GM13976 (cell line): ENCODE measurements at regions not wholly inside any gene's neighbourhood (a gene's known extent, or its start where the extent isn't known, plus 50 kb on each side); places are given as distances from the start of the nearest gene placed in this dataset.

ENCODE experiments used
- DNase-seq: peaks from one replicate; pipeline ENCODE4 v3.0.0; 2012; ENCODE audit warnings: low spot score
- in situ Hi-C: fragments of 300-500 bp; cut with MboI; formaldehyde crosslinking; loops from one replicate; pipeline ENCODE4 v1.12.0; 2022; ENCODE audit warnings: low sequenced_read_pairs, mixed read lengths, inconsistent platforms; ENCODE audit not compliant: unreplicated experiment
- TF ChIP-seq, protein P1 (sequence below): IDR thresholded peaks from 2 replicates; pipeline ENCODE4 v1.5.1; 2012; ENCODE audit warnings: borderline replicate concordance, mild to moderate bottlenecking; ENCODE audit not compliant: insufficient read depth; ENCODE audit errors: extremely low read depth, missing control alignments, control extremely low read depth

GRCh38 chr4:130178106-130178505 is 1082.2 kb downstream of the C4orf33 start:
- no peak for DNase-seq
- TF ChIP-seq, protein P1, sequence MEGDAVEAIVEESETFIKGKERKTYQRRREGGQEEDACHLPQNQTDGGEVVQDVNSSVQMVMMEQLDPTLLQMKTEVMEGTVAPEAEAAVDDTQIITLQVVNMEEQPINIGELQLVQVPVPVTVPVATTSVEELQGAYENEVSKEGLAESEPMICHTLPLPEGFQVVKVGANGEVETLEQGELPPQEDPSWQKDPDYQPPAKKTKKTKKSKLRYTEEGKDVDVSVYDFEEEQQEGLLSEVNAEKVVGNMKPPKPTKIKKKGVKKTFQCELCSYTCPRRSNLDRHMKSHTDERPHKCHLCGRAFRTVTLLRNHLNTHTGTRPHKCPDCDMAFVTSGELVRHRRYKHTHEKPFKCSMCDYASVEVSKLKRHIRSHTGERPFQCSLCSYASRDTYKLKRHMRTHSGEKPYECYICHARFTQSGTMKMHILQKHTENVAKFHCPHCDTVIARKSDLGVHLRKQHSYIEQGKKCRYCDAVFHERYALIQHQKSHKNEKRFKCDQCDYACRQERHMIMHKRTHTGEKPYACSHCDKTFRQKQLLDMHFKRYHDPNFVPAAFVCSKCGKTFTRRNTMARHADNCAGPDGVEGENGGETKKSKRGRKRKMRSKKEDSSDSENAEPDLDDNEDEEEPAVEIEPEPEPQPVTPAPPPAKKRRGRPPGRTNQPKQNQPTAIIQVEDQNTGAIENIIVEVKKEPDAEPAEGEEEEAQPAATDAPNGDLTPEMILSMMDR = no peak
- in situ Hi-C loops = no loop called here

- in situ Hi-C loops = no loop called here
- TF ChIP-seq, protein P1 = no peak
- no peak for DNase-seq
Measured at GRCh38 chr4:130183096-130183495, 1087.1 kb downstream of the C4orf33 start.

DNA sequence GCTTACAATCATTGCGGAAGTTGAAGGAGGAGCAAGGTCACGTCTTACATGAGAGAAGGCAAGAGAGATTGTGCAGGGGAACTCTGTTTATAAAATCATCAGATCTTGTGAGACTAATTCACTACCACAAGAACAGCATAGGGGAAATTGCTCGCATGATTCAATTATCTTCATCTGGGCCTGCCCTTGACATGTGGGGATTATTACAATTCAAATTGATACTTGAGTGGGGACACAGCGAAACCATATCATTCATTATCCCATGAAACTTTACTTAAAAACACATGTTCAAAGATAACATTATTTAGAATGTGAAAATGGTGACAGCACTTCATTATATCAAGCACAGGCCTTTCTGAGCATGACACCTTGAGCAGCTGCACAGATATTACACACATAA is 1087.8 kb downstream of the C4orf33 start:
- DNase-seq = no peak
- TF ChIP-seq, protein P1 = no peak
- in situ Hi-C loops = no loop called here

DNA sequence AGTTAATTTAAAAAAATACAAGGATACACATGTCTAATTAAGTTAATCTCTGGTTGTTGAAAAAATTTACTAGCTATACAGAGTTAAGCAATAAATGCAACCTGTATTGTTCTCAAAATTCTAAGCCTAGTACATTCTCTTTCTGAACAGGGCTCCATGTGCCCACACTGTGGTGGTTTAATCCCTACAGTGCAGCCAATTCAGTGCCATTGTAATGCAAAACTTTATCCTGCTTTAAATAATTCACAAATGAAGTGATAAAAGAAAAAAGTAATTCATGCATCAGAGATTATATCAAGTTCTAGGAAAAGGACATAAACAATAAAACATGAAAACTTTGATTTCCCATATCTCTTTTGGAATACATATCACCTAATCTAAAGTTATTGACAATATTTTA is 1089.2 kb downstream of the C4orf33 start:
- TF ChIP-seq, protein P1 = no peak
- no peak for DNase-seq
- in situ Hi-C loops = no loop called here

- DNase-seq = no peak
- TF ChIP-seq, protein P1 = no peak
- in situ Hi-C loops = no loop called here
Measured at GRCh38 chr4:130186931-130187330, 1091.0 kb downstream of the C4orf33 start.

- TF ChIP-seq, protein P1 = no peak
- in situ Hi-C loops = no loop called here
- no peak for DNase-seq
Measured at GRCh38 chr4:130187587-130187986, 1091.6 kb downstream of the C4orf33 start.

GRCh38 chr4:130192787-130193186 is 1096.8 kb downstream of the C4orf33 start:
- TF ChIP-seq, protein P1 = no peak

More at GRCh38 chr4:130192787-130193186, 1096.8 kb downstream of the C4orf33 start:
- in situ Hi-C loops = no loop called here
- DNase-seq = no peak
